Activated T-cell treated with anti-CD3 and anti-CD28 coated beads for 1 hour (primary cell): ENCODE measurements at regions not wholly inside any gene's neighbourhood (a gene's known extent, or its start where the extent isn't known, plus 50 kb on each side); places are given as distances from the start of the nearest gene placed in this dataset.

Experiments
- DNase-seq: peaks from one replicate; pipeline ENCODE4 v3.0.0-alpha.2; 2020; ENCODE audit warnings: low read depth

GRCh38 chr20:57896563-57896962 is 186.7 kb upstream of the PMEPA1 start:
- DNase-seq = no peak

GRCh38 chr20:57896017-57896416 is 186.2 kb upstream of the PMEPA1 start:
- no peak for DNase-seq

GRCh38 chr20:57895161-57895855 is 185.5 kb upstream of the PMEPA1 start:
- DNase-seq = no peak

- no peak for DNase-seq
These were observed 184.7 kb upstream of the PMEPA1 start for GRCh38 chr20:57894522-57894921.

GRCh38 chr20:57894096-57894495 is 184.3 kb upstream of the PMEPA1 start:
- no peak for DNase-seq

GRCh38 chr20:57893366-57893999 is 183.7 kb upstream of the PMEPA1 start:
- no peak for DNase-seq

GRCh38 chr20:57892471-57892870 is 182.7 kb upstream of the PMEPA1 start:
- no peak for DNase-seq

- DNase-seq = no peak
These were observed 181.2 kb upstream of the PMEPA1 start for GRCh38 chr20:57891014-57891413.

- DNase-seq = no peak
These were observed 180.5 kb upstream of the PMEPA1 start for GRCh38 chr20:57890202-57890800.

GRCh38 chr20:57888591-57888990 is 178.8 kb upstream of the PMEPA1 start:
- DNase-seq = no peak

- no peak for DNase-seq
These were observed 175.1 kb upstream of the PMEPA1 start for GRCh38 chr20:57884956-57885355.

- DNase-seq = no peak
These were observed 173.9 kb upstream of the PMEPA1 start for GRCh38 chr20:57883761-57884160.

GRCh38 chr20:57883224-57883623 is 173.4 kb upstream of the PMEPA1 start:
- no peak for DNase-seq

- no peak for DNase-seq
These were observed 172.8 kb upstream of the PMEPA1 start for GRCh38 chr20:57882451-57883161.

GRCh38 chr20:57881466-57882385 is 171.9 kb upstream of the PMEPA1 start:
- DNase-seq = no peak

- DNase-seq = no peak
These were observed 170.7 kb upstream of the PMEPA1 start for GRCh38 chr20:57880571-57880892.

GRCh38 chr20:57879779-57880570 is 170.2 kb upstream of the PMEPA1 start:
- DNase-seq = no peak

- DNase-seq = no peak
These were observed 169.6 kb upstream of the PMEPA1 start for GRCh38 chr20:57879437-57879778.

GRCh38 chr20:57878786-57879424 is 169.1 kb upstream of the PMEPA1 start:
- DNase-seq = no peak

- DNase-seq = no peak
These were observed 168.2 kb upstream of the PMEPA1 start for GRCh38 chr20:57877995-57878394.
